PC-3 (cell line): ENCODE measurements at regions not wholly inside any gene's neighbourhood (a gene's known extent, or its start where the extent isn't known, plus 50 kb on each side); places are given as distances from the start of the nearest gene placed in this dataset.

Source experiments
- CTCF ChIP-seq: fragments of 300-600 bp; sonication (generic); conservative IDR thresholded peaks from 2 replicates; pipeline ENCODE4 v1.5.1; 2017; ENCODE audit warnings: antibody characterized with exemption, low read depth, mild to moderate bottlenecking, low read length
- EZH2phosphoT487 ChIP-seq: fragments of 300-600 bp; sonication (generic); IDR thresholded peaks from 2 replicates; pipeline ENCODE4 v1.6.1; 2018; ENCODE audit warnings: mild to moderate bottlenecking, antibody characterized with exemption, low read length, borderline replicate concordance

- TF ChIP-seq CTCF (no peak), EZH2phosphoT487 (no peak)
Measured at GRCh38 chr13:74755065-74755464, 620.9 kb upstream of the KLF12 start.
